Spleen (tissue), 3 donors: ENCODE measurements at regions not wholly inside any gene's neighbourhood (a gene's known extent, or its start where the extent isn't known, plus 50 kb on each side); places are given as distances from the start of the nearest gene placed in this dataset.

Experiments used
- POLR2A ChIP-seq, 3 donors: fragments of 450-650 bp; IDR thresholded peaks; one replicate each; pipeline ENCODE4 v1.5.1; 2017; ENCODE audit warnings: antibody characterized with exemption in 3 of 3, mild to moderate bottlenecking in 1 of 3
- POLR2AphosphoS5 ChIP-seq, 3 donors: sonication (generic); formaldehyde crosslinking; IDR thresholded peaks; one replicate each; pipeline ENCODE4 v1.5.1; 2017; ENCODE audit warnings: antibody characterized with exemption in 3 of 3

DNA sequence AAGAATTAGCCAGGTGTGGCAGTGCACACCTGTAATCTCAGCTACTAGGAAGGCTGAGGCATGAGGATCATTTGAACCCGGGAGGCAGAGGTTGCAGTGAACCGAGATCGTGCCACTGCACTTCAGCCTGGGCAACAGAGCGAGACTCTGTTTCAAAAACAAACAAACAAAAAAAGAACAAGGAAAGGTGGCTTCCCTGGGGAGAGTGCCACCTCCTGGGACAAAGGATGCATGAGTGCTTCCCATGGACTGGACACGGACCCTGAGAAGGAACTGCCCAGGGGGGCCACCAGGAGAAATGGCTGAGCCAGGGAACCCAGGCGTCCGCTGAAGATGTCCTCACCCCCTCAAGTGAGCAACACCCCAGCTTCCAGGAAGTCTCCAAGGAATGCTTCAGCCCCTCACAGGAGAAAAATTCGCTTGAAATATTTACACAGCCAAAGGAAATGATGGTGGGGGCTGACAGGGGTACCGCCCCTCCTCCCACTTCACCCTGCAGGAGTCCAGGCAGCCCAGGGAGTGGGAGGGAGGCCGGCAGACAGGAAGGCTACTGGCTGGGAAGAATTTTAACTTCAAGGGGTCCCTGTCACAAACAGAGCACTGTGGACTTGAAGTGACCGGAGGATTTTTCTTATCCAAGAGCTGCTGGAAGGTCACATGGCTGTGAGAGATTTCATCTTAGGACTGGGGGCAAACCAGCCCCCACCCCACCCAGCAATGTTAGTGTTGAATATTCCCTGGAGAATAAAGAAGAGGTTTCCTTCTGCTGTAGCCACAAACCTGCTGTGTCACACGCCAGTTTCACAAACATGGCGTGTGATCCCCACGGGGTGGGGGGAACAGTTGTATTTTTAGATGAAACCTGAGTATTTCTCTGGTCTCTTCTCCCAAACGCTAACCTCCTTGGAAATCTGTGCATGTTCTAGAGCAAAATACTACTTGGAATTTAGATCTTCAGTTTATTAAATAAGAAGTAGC is 90.8 kb upstream of the SLC25A33 start:
- TF ChIP-seq POLR2AphosphoS5 (IDR thresholded peaks at IDR 0.05) (no peak), POLR2A (IDR thresholded peaks at IDR 0.05) (no peak)
